Anterior cingulate cortex (tissue), 58 donors: ENCODE measurements at regions not wholly inside any gene's neighbourhood (a gene's known extent, or its start where the extent isn't known, plus 50 kb on each side); places are given as distances from the start of the nearest gene placed in this dataset.
"Not testable (repeated sequence)": the region's sequence is repeated elsewhere in the genome, so short reads cannot be mapped to it uniquely, and the experiment has no call there.

Source experiments
- DNase-seq, 58 donors: peaks; one replicate each; lab custom pipeline; 2025; lab: John Stamatoyannopoulos, UW

- DNase-seq: no peak
These were observed 192.6 kb upstream of the ACTBL2 start for GRCh38 chr5:57675236-57675635.

- no peak for DNase-seq
These were observed 188.8 kb upstream of the ACTBL2 start for GRCh38 chr5:57671371-57671770.

- no peak for DNase-seq
These were observed 184.0 kb upstream of the ACTBL2 start for GRCh38 chr5:57666582-57666981.

- DNase-seq: no peak
These were observed 182.7 kb upstream of the ACTBL2 start for GRCh38 chr5:57665146-57665936.

GRCh38 chr5:57664700-57665099, 182.1 kb upstream of the ACTBL2 start:
- DNase-seq: no peak

- DNase-seq: no peak
These were observed 180.9 kb upstream of the ACTBL2 start for GRCh38 chr5:57663466-57663865.

GRCh38 chr5:57662991-57663390, 180.4 kb upstream of the ACTBL2 start:
- DNase-seq: peak in 2 of 58 donors; percentile 1 to 4

- DNase-seq: no peak
These were observed 177.3 kb upstream of the ACTBL2 start for GRCh38 chr5:57659886-57660285.

- DNase-seq: no peak
These were observed 175.4 kb upstream of the ACTBL2 start for GRCh38 chr5:57658018-57658417.

- DNase-seq: no peak
These were observed 172.6 kb upstream of the ACTBL2 start for GRCh38 chr5:57655228-57655627.

- DNase-seq: peak in 40 of 58 donors; percentile 1 to 85 (median 28)
These were observed 171.2 kb upstream of the ACTBL2 start for GRCh38 chr5:57653636-57654290.

- DNase-seq: no peak
These were observed 168.5 kb upstream of the ACTBL2 start for GRCh38 chr5:57651127-57651526.

- peak in 2 of 58 donors; percentile 1 to 2 for DNase-seq
These were observed 167.9 kb upstream of the ACTBL2 start for GRCh38 chr5:57650360-57651069.

GRCh38 chr5:57642698-57643097, 160.1 kb upstream of the ACTBL2 start:
- DNase-seq: no peak

GRCh38 chr5:57642066-57642465, 159.5 kb upstream of the ACTBL2 start:
- DNase-seq: no peak

GRCh38 chr5:57635146-57635777, 152.7 kb upstream of the ACTBL2 start:
- DNase-seq: no peak

- no peak for DNase-seq
These were observed 150.3 kb upstream of the ACTBL2 start for GRCh38 chr5:57632937-57633336.

- not testable (repeated sequence) for DNase-seq
These were observed 148.5 kb upstream of the ACTBL2 start for GRCh38 chr5:57631139-57631538.

- no peak for DNase-seq
These were observed 145.1 kb upstream of the ACTBL2 start for GRCh38 chr5:57627661-57628060.

- no peak for DNase-seq
These were observed 144.1 kb upstream of the ACTBL2 start for GRCh38 chr5:57626703-57627102.

- no peak for DNase-seq
These were observed 139.0 kb upstream of the ACTBL2 start for GRCh38 chr5:57621624-57622023.
